Raji (cell line): ENCODE measurements at regions not wholly inside any gene's neighbourhood (a gene's known extent, or its start where the extent isn't known, plus 50 kb on each side); places are given as distances from the start of the nearest gene placed in this dataset.

Experiments used
- POLR2A ChIP-seq: IDR thresholded peaks from 2 replicates; pipeline ENCODE4 v1.6.1; 2011; ENCODE audit warnings: low read depth, low read length, control low read depth; ENCODE audit not compliant: insufficient read depth

GRCh38 chr2:8364668-8365067 is 317.2 kb upstream of the ID2 start:
- no peak for TF ChIP-seq POLR2A

- no peak for TF ChIP-seq POLR2A
Observed at GRCh38 chr2:8365331-8365910, 316.4 kb upstream of the ID2 start.

GRCh38 chr2:8367833-8368232 is 314.0 kb upstream of the ID2 start:
- TF ChIP-seq POLR2A: no peak

- no peak for TF ChIP-seq POLR2A
Observed at GRCh38 chr2:8368463-8368862, 313.4 kb upstream of the ID2 start.

- no peak for TF ChIP-seq POLR2A
Observed at GRCh38 chr2:8369522-8369921, 312.3 kb upstream of the ID2 start.

- no peak for TF ChIP-seq POLR2A
Observed at GRCh38 chr2:8370258-8370802, 311.5 kb upstream of the ID2 start.

- no peak for TF ChIP-seq POLR2A
Observed at GRCh38 chr2:8371653-8372052, 310.2 kb upstream of the ID2 start.

- no peak for TF ChIP-seq POLR2A
Observed at GRCh38 chr2:8374782-8375181, 307.1 kb upstream of the ID2 start.

- no peak for TF ChIP-seq POLR2A
Observed at GRCh38 chr2:8376603-8377410, 305.0 kb upstream of the ID2 start.

GRCh38 chr2:8378016-8378810 is 303.6 kb upstream of the ID2 start:
- no peak for TF ChIP-seq POLR2A

GRCh38 chr2:8379128-8379527 is 302.7 kb upstream of the ID2 start:
- TF ChIP-seq POLR2A: no peak

GRCh38 chr2:8379549-8379948 is 302.3 kb upstream of the ID2 start:
- no peak for TF ChIP-seq POLR2A

GRCh38 chr2:8380026-8380425 is 301.8 kb upstream of the ID2 start:
- TF ChIP-seq POLR2A: no peak

GRCh38 chr2:8380566-8380965 is 301.3 kb upstream of the ID2 start:
- TF ChIP-seq POLR2A: no peak

- no peak for TF ChIP-seq POLR2A
Observed at GRCh38 chr2:8382485-8382884, 299.4 kb upstream of the ID2 start.

GRCh38 chr2:8388781-8389180 is 293.1 kb upstream of the ID2 start:
- TF ChIP-seq POLR2A: no peak
